Pancreas (tissue), 10 donors: ENCODE measurements at regions not wholly inside any gene's neighbourhood (a gene's known extent, or its start where the extent isn't known, plus 50 kb on each side); places are given as distances from the start of the nearest gene placed in this dataset.

Experiments
- ATAC-seq, 4 donors: fragments of 200-7000 bp; cut with Tn5 transposase; one replicate each; pipeline versions ENCODE4 v1.8.0 to v1.9.1; 2020; ENCODE audit warnings: mild to moderate bottlenecking in 4 of 4, moderate library complexity in 4 of 4
- DNase-seq, 6 donors: peaks; one replicate each; pipeline ENCODE4 v3.0.0-alpha.2; 2020
- FAIRE-seq: peaks from 2 replicates; lab custom pipeline; 2012; peaks lifted over from hg19 to GRCh38; lab: Jason Lieb, UNC
- H3K27ac ChIP-seq, 4 donors: fragments of 200-600 bp; sonication (generic); 1 replicate in 3 of 4; 2 replicates in 1 of 4; pipeline versions ENCODE4 v1.5.0 to v1.8.0; 2020
- H3K27me3 ChIP-seq, 4 donors: fragments of 200-600 bp; one replicate each; pipeline ENCODE4 v1.8.0; 2021
- H3K36me3 ChIP-seq, 3 donors: fragments of 200-600 bp; sonication (generic) in 1 of 3; one replicate each; pipeline versions ENCODE4 v1.5.0 to v1.8.0; 2020 to 2021
- H3K4me1 ChIP-seq, 3 donors: fragments of 200-600 bp; one replicate each; pipeline ENCODE4 v1.8.0; 2021
- H3K4me3 ChIP-seq, 4 donors: fragments of 200-600 bp; sonication (generic) in 2 of 4; one replicate each; pipeline versions ENCODE4 v1.5.0 to v1.8.0; 2020 to 2021
- H3K9me3 ChIP-seq, 4 donors: fragments of 200-600 bp; one replicate each; pipeline ENCODE4 v1.8.0; 2021
- CTCF ChIP-seq, 4 donors: fragments of 200-600 bp; sonication (generic) in 3 of 4; IDR thresholded peaks; one replicate each; pipeline versions ENCODE4 v1.5.0 to v1.8.0; 2021; ENCODE audit warnings: antibody characterized with exemption in 4 of 4
- WGBS, 2 donors: extraction: QIAGEN DNeasy Blood & Tissue Kit; methylation state at CpG; one replicate each; pipeline ENCODE4 v1.1.7; 2013; 5-methylcytosine and 5-hydroxymethylcytosine counted together
- intact Hi-C, 3 donors: fragments of 100-400 bp; cut with DNase I; formaldehyde crosslinking; loops; one replicate each; pipeline versions ENCODE4 v1.11.1 to v1.14.2; 2022
- donor health status: healthy with polysubstance abuse.
- donor health status: DM: no; HTN: no; CAD: no; lungs with moderate emphysema.
- donor health status: DM: no; HTN: no; CAD: no.
- donor health status: control.
- donor health status: control.
- donor health status: Bipolar disorder and iron deficiency.
- donor health status: DM: yes; HTN: yes; CAD: no.
- donor health status: DM: no; HTN: no; CAD: no.
- donor health status: DM: no; HTN: no; CAD: no.
- donor health status: DM: yes; HTN: yes; CAD: no.

GRCh38 chr2:126784621-126785020 is 114.1 kb upstream of the TEX51 start:
- no peak for TF ChIP-seq CTCF (IDR thresholded peaks at IDR 0.05)
- intact Hi-C loops = loop anchor here in 1 of 3 donors (10.0 kb wide), 1 partner anchor 1040 kb away; no protein-coding TSS in a partner anchor
- FAIRE-seq = no peak

DNA sequence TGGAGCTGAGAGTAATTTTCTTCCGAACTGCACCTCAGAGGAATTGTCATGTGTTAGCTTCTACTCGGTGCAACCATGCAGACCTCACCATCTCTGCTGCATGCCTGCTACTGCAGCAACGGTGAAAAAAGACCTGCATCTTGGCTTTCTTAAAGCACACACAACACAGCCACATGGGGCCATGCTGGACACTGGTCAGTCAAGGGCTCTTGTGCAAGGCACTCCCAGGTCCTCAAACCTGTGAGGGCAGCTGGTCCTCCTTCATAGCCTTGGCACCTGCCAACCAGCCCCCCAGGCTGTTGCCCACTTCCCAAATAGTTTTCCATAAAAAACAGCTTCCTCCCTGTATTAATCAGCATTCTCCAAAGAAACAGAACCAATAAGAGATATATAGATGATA is 113.5 kb upstream of the TEX51 start:
- TF ChIP-seq CTCF (IDR thresholded peaks at IDR 0.05) = no peak
- no peaks in the 10 kb centered on the region for H3K36me3 ChIP-seq
- H3K27ac ChIP-seq = no peak overlapping the region
- no peaks in the 10 kb centered on the region for H3K4me1 ChIP-seq
- H3K9me3 ChIP-seq = no peaks in the 10 kb centered on the region
- FAIRE-seq (no peak), ATAC-seq (no peak), DNase-seq (peak in 1 of 6 donors; percentile 33)
- 68 to 77% methylated on average over 3 of the region's 3 CpGs for WGBS, 2 donors
- no peaks in the 10 kb centered on the region for H3K27me3 ChIP-seq
- H3K4me3 ChIP-seq = no peak overlapping the region
- intact Hi-C loops = loop anchor here in 1 of 3 donors (10.0 kb wide), 1 partner anchor 1040 kb away; no protein-coding TSS in a partner anchor

More at GRCh38 chr2:126784621-126785020, 114.1 kb upstream of the TEX51 start:
- no peak overlapping the region for H3K27ac ChIP-seq
- H3K9me3 ChIP-seq = no peaks in the 10 kb centered on the region
- no peak for ATAC-seq
- WGBS, 2 donors = 58 to 61% methylated on average over 2 of the region's 2 CpGs
- no peaks in the 10 kb centered on the region for H3K4me1 ChIP-seq
- H3K36me3 ChIP-seq = no peaks in the 10 kb centered on the region
- DNase-seq = no peak
- no peak overlapping the region for H3K4me3 ChIP-seq
- H3K27me3 ChIP-seq = no peaks in the 10 kb centered on the region

DNA sequence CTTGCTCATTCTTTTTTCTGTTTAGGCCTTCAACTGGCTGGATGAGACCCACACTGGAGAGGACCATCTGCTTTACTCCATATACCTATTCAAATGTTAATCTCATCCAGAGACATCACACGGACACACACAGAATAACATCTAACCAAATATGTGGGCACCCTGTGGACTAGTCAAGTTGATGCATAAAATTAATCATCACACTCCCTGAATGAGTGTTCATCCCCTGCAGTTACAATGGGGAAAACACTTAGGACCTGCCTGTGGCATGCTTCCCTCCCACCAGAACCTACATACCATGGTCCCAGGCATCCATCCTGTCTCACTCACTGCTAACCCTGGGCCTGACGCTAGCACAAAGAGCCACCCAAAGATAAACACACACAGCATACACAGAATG is 112.8 kb upstream of the TEX51 start:
- no peak for ATAC-seq
- no peak overlapping the region for H3K27ac ChIP-seq
- H3K27me3 ChIP-seq = no peaks in the 10 kb centered on the region
- WGBS, 2 donors = 81 to 91% methylated on average over 2 of the region's 2 CpGs
- no peak overlapping the region for H3K4me3 ChIP-seq
- intact Hi-C loops = loop anchor here in 1 of 3 donors (10.0 kb wide), 1 partner anchor 1041 kb away; no protein-coding TSS in a partner anchor
- no peaks in the 10 kb centered on the region for H3K36me3 ChIP-seq
- FAIRE-seq = no peak
- H3K9me3 ChIP-seq = no peaks in the 10 kb centered on the region
- no peak for TF ChIP-seq CTCF (IDR thresholded peaks at IDR 0.05)
- DNase-seq = no peak
- no peaks in the 10 kb centered on the region for H3K4me1 ChIP-seq

- Histone ChIP-seq H3K4me1 (no peaks in the 10 kb centered on the region), H3K36me3 (no peaks in the 10 kb centered on the region), H3K9me3 (no peaks in the 10 kb centered on the region), H3K27ac (no peak overlapping the region), H3K4me3 (no peak overlapping the region), H3K27me3 (no peaks in the 10 kb centered on the region)
- peak in 1 of 6 donors; percentile 28 for DNase-seq
- WGBS, 2 donors = 80 to 93% methylated on average over 4 of the region's 4 CpGs
- intact Hi-C loops = loop anchor here in 1 of 3 donors (10.0 kb wide), 1 partner anchor 1042 kb away; no protein-coding TSS in a partner anchor
- FAIRE-seq = no peak
- no peak for ATAC-seq
- no peak for TF ChIP-seq CTCF (IDR thresholded peaks at IDR 0.05)
Measured at GRCh38 chr2:126786765-126787164, 111.9 kb upstream of the TEX51 start.

GRCh38 chr2:126787289-126787688 is 111.4 kb upstream of the TEX51 start:
- Histone ChIP-seq H3K4me1 (no peaks in the 10 kb centered on the region), H3K27ac (no peak overlapping the region), H3K4me3 (no peak overlapping the region), H3K9me3 (no peaks in the 10 kb centered on the region), H3K36me3 (no peaks in the 10 kb centered on the region), H3K27me3 (no peaks in the 10 kb centered on the region)
- 79 to 90% methylated on average over 4 of the region's 4 CpGs for WGBS, 2 donors
- intact Hi-C loops = loop anchor here in 1 of 3 donors (10.0 kb wide), 1 partner anchor 1042 kb away; no protein-coding TSS in a partner anchor
- no peak for TF ChIP-seq CTCF (IDR thresholded peaks at IDR 0.05)
- no peak for ATAC-seq
- DNase-seq = peak in 1 of 6 donors; percentile 8
- no peak for FAIRE-seq
